Liver (tissue), 2 donors: ENCODE measurements at regions not wholly inside any gene's neighbourhood (a gene's known extent, or its start where the extent isn't known, plus 50 kb on each side); places are given as distances from the start of the nearest gene placed in this dataset.

Experiments
- CTCF ChIP-seq: fragments of 150-350 bp; IDR thresholded peaks from 2 replicates; pipeline ENCODE4 v1.5.1; 2017; ENCODE audit warnings: improper control_type of control experiment, low read depth, low read length; ENCODE audit not compliant: missing input control
- FOXA2 ChIP-seq: IDR thresholded peaks from 2 replicates; pipeline ENCODE4 v1.6.1; 2016; ENCODE audit warnings: antibody characterized with exemption
- REST ChIP-seq: IDR thresholded peaks from 2 replicates; pipeline ENCODE4 v1.6.1; 2016; ENCODE audit warnings: antibody characterized with exemption, mild to moderate bottlenecking
- donor health status: healthy.

GRCh38 chr13:108427355-108427754, 157.8 kb downstream of the TNFSF13B start:
- TF ChIP-seq REST, result no peak
- TF ChIP-seq FOXA2, result no peak
- TF ChIP-seq CTCF, result no peak
